ENCODE measurements at regions not wholly inside any gene's neighbourhood (a gene's known extent, or its start where the extent isn't known, plus 50 kb on each side); places are given as distances from the start of the nearest gene placed in this dataset.

DNA sequence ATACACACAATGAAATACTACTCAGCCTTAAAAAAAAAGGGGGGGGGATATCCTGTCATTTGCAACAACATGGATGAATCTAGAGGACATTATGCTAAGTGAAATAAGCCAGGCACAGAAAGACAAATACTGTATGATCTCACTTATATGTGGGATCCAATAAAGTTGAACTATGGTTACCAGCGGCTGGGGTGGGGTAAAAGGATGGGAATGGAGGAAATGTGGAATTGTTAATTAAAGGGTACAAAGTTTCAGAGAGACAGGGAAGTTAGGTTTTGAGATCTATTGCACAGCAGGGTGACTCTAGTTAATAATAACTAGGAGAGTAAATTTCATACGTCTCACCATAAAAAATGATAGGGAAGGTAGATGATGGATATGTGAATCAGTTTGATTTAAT, 76.2 kb upstream of the ZNF608 start:
- Mint-ChIP-seq H3K27ac (ENCODE audit: unreplicated experiment) (no peak overlapping the region), H3K4me3 (ENCODE audit: low read depth, unreplicated experiment) (no peak overlapping the region), H3K36me3 (ENCODE audit: insufficient read depth, unreplicated experiment) (no peaks in the 10 kb centered on the region), H3K9me3 (ENCODE audit: low read depth, unreplicated experiment) (no peaks in the 10 kb centered on the region), H3K27me3 (ENCODE audit: unreplicated experiment) (no peaks in the 10 kb centered on the region), H3K4me1 (ENCODE audit: low read depth, unreplicated experiment) (peaks cover 32% of the 10 kb centered on the region)
- intact Hi-C loops (cut with micrococcal nuclease; ENCODE audit: unreplicated experiment): loop anchor here (5.0 kb wide), 1 partner anchor 65 kb away; no protein-coding TSS in a partner anchor
- DNase-seq: no peak
- no TSS peak for BruUV-seq (replicated peaks)
- CTCF ChIA-PET: no interaction called here
- TF ChIP-seq, protein P1, sequence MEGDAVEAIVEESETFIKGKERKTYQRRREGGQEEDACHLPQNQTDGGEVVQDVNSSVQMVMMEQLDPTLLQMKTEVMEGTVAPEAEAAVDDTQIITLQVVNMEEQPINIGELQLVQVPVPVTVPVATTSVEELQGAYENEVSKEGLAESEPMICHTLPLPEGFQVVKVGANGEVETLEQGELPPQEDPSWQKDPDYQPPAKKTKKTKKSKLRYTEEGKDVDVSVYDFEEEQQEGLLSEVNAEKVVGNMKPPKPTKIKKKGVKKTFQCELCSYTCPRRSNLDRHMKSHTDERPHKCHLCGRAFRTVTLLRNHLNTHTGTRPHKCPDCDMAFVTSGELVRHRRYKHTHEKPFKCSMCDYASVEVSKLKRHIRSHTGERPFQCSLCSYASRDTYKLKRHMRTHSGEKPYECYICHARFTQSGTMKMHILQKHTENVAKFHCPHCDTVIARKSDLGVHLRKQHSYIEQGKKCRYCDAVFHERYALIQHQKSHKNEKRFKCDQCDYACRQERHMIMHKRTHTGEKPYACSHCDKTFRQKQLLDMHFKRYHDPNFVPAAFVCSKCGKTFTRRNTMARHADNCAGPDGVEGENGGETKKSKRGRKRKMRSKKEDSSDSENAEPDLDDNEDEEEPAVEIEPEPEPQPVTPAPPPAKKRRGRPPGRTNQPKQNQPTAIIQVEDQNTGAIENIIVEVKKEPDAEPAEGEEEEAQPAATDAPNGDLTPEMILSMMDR (IDR thresholded peaks at IDR 0.05; ENCODE audit: unreplicated experiment): no peak

- H3K4me3 Mint-ChIP-seq (ENCODE audit: low read depth, unreplicated experiment): no peak overlapping the region
- BruUV-seq (replicated peaks): no TSS peak
- H3K4me1 Mint-ChIP-seq (ENCODE audit: low read depth, unreplicated experiment): peaks cover 32% of the 10 kb centered on the region
- no peak for DNase-seq
- no peaks in the 10 kb centered on the region for H3K27me3 Mint-ChIP-seq (ENCODE audit: unreplicated experiment)
- intact Hi-C loops (cut with micrococcal nuclease; ENCODE audit: unreplicated experiment): loop anchor here (5.0 kb wide), 1 partner anchor 64 kb away; no protein-coding TSS in a partner anchor
- TF ChIP-seq, protein P1 (IDR thresholded peaks at IDR 0.05; ENCODE audit: unreplicated experiment): no peak
- H3K36me3 Mint-ChIP-seq (ENCODE audit: insufficient read depth, unreplicated experiment): no peaks in the 10 kb centered on the region
- H3K9me3 Mint-ChIP-seq (ENCODE audit: low read depth, unreplicated experiment): no peaks in the 10 kb centered on the region
- no peak overlapping the region for H3K27ac Mint-ChIP-seq (ENCODE audit: unreplicated experiment)
- CTCF ChIA-PET: no interaction called here
These were observed 76.9 kb upstream of the ZNF608 start for GRCh38 chr5:124823380-124823779.

DNA sequence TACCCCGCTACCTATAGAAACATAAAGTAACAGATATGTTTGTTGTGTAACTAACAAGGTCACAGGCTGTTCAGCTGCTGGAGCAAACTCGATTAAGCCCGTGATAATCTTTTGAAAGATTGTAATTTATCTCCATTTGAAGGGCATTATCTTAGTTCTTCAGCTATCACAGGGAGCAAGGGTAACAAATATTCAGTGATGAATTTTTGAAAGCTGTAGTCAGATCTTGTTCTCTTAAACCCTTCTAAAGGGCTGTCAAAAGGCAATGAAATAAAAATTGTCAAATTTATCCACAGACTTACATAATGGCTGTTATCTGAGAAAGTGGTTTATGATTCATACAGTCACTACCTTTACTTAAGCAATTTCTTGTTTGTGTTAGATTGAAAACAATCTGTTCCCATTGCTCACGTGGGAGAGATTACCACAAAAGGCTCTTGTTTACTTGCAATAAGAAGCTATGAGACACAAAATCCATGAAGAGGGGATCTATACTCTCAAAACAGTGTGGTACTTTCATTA, 78.3 kb upstream of the ZNF608 start:
- CTCF ChIA-PET: interaction anchor here (0.6 to 1.1 kb wide), 2 partner anchors 76 to 314 kb away, joined by 3 to 8 read pairs; no protein-coding TSS in a partner anchor
- intact Hi-C loops (cut with micrococcal nuclease; ENCODE audit: unreplicated experiment): loop anchor here (5.0 kb wide), 1 partner anchor 63 kb away; no protein-coding TSS in a partner anchor
- BruUV-seq (replicated peaks): no TSS peak
- no peaks in the 10 kb centered on the region for H3K9me3 Mint-ChIP-seq (ENCODE audit: low read depth, unreplicated experiment)
- no peaks in the 10 kb centered on the region for H3K27me3 Mint-ChIP-seq (ENCODE audit: unreplicated experiment)
- H3K4me1 Mint-ChIP-seq (ENCODE audit: low read depth, unreplicated experiment): peaks cover 32% of the 10 kb centered on the region
- H3K27ac Mint-ChIP-seq (ENCODE audit: unreplicated experiment): peak overlapping the region; percentile 12
- TF ChIP-seq, protein P1 (IDR thresholded peaks at IDR 0.05; ENCODE audit: unreplicated experiment): no peak
- H3K4me3 Mint-ChIP-seq (ENCODE audit: low read depth, unreplicated experiment): no peak overlapping the region
- DNase-seq: peak; percentile 20
- no peaks in the 10 kb centered on the region for H3K36me3 Mint-ChIP-seq (ENCODE audit: insufficient read depth, unreplicated experiment)

- H3K9me3 Mint-ChIP-seq (ENCODE audit: low read depth, unreplicated experiment): no peaks in the 10 kb centered on the region
- BruUV-seq (replicated peaks): no TSS peak
- peak overlapping the region; percentile 12 for H3K27ac Mint-ChIP-seq (ENCODE audit: unreplicated experiment)
- intact Hi-C loops (cut with micrococcal nuclease; ENCODE audit: unreplicated experiment): no loop called here
- H3K27me3 Mint-ChIP-seq (ENCODE audit: unreplicated experiment): no peaks in the 10 kb centered on the region
- TF ChIP-seq, protein P1 (IDR thresholded peaks at IDR 0.05; ENCODE audit: unreplicated experiment): no peak
- DNase-seq: no peak
- H3K36me3 Mint-ChIP-seq (ENCODE audit: insufficient read depth, unreplicated experiment): no peaks in the 10 kb centered on the region
- H3K4me1 Mint-ChIP-seq (ENCODE audit: low read depth, unreplicated experiment): peaks cover 32% of the 10 kb centered on the region
- CTCF ChIA-PET: interaction anchor here (0.5 to 1.1 kb wide), 2 partner anchors 77 to 696 kb away, joined by 3 to 8 read pairs; no protein-coding TSS in a partner anchor
- no peak overlapping the region for H3K4me3 Mint-ChIP-seq (ENCODE audit: low read depth, unreplicated experiment)
These were observed 79.0 kb upstream of the ZNF608 start for GRCh38 chr5:124825250-124825982.
